Retinal pigment epithelial cell (primary cell): ENCODE measurements at regions not wholly inside any gene's neighbourhood (a gene's known extent, or its start where the extent isn't known, plus 50 kb on each side); places are given as distances from the start of the nearest gene placed in this dataset.

Experiments used
- DNase-seq: peaks from one replicate; pipeline ENCODE4 v3.0.0-alpha.2; 2010; ENCODE audit warnings: low read depth
- H3K4me3 ChIP-seq: 2 replicates; pipeline ENCODE4 v1.5.1; 2011; ENCODE audit warnings: mild to moderate bottlenecking, low read length, control low read depth, moderate library complexity
- TF ChIP-seq, protein P1 (sequence below): conservative IDR thresholded peaks from 2 replicates; pipeline ENCODE4 v1.5.1; 2011; ENCODE audit warnings: low read depth, low read length, control low read depth, inconsistent platforms

DNA sequence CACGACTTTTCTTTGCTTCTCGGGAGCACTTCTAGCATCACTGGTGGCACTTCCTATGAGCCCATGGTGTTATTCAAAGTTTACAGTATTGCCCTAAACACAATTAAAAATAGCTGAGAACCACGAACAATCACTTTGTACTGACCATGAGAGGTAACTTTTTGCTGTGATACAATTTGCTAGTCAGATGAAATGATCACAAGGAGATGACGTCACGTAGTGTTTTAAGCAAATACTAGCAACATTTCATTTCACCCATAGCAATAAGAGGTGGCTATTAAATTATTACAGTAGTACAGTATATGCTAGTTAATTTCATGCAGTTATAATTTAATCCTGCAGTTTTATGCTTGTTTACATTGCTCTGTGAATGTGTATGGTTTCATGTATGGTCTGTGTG lies 108.9 kb upstream of the DOK6 start:
- no peak overlapping the region for H3K4me3 ChIP-seq
- TF ChIP-seq, protein P1, sequence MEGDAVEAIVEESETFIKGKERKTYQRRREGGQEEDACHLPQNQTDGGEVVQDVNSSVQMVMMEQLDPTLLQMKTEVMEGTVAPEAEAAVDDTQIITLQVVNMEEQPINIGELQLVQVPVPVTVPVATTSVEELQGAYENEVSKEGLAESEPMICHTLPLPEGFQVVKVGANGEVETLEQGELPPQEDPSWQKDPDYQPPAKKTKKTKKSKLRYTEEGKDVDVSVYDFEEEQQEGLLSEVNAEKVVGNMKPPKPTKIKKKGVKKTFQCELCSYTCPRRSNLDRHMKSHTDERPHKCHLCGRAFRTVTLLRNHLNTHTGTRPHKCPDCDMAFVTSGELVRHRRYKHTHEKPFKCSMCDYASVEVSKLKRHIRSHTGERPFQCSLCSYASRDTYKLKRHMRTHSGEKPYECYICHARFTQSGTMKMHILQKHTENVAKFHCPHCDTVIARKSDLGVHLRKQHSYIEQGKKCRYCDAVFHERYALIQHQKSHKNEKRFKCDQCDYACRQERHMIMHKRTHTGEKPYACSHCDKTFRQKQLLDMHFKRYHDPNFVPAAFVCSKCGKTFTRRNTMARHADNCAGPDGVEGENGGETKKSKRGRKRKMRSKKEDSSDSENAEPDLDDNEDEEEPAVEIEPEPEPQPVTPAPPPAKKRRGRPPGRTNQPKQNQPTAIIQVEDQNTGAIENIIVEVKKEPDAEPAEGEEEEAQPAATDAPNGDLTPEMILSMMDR = no peak
- DNase-seq = no peak

DNA sequence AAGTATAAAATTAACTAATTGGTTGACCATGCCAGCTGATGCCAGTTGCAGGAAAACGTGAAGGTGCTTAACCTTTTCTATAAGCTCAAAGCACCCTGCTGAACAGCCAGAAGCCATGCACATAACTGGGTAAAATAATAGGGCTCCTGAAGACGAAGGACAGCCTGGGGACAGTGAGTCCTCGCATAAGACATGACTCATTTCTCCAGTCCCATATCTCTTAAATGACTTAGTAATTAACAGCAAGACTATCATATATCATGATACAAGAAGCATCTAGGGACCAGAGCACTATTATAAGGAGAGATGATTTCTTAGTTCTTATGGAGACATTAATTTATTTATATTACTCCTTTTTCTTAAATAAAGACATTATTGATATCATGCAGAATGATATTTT lies 100.5 kb upstream of the DOK6 start:
- TF ChIP-seq, protein P1 = no peak
- no peak for DNase-seq
- H3K4me3 ChIP-seq = no peak overlapping the region

DNA sequence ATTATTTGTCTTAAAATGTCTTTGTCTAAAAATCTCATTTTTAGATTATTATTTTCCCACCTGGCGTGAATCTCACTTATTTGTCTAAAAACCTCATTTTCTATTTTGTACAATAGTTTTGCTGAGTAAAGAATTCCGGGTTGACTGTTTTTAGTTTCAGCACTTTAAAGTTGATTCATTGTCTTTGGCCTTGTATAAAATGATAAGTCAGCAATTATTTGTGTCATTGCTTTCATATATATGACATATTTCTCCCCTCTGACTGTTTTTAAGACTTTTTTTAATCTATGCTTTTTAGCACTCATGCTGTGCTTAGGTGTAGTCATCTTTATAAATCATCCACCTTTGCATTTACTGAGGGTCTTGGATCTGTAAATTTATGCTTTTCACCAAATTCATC lies 92.1 kb upstream of the DOK6 start:
- TF ChIP-seq, protein P1 = no peak
- DNase-seq = no peak
- no peak overlapping the region for H3K4me3 ChIP-seq

DNA sequence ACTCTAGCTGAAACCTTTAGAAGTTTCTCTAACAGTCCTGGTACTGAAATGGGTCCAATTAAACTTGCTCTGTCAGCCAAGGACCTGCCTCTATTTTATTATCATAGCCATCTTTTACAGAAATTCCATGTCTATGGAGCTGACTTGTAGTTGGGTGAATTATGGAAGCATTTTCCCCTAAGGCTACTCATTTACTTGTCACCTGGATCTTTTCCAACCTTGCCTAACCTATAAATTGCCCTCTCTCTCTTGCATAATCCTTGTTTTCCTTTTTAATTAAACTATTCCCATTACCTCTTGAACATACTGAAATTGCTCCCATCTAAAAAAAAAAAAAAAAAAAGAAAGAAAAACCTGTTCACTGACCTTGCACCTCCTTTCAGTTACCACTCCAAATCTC lies 74.6 kb upstream of the DOK6 start:
- DNase-seq = no peak
- H3K4me3 ChIP-seq = no peak overlapping the region

DNA sequence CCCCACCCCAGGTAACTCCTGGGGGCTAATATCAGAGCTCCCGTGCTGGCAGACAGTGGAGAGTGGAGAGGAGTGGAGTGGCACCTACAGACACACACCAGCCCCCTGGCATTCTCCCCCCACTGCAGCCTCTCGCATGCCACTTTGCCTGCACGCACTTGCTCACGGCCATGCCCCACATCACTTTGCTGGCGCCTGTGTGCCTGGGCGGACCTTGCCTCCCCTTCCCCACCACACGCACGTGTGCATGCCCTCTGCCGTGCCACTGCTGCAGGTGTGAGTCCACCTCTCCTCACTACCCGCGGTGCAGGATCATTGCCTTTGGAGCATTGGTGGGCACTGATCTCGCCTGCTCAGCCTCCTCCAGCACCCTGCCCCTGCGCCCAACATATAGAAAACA lies 72.6 kb upstream of the DOK6 start:
- no peak for DNase-seq
- TF ChIP-seq, protein P1 = no peak
- no peak overlapping the region for H3K4me3 ChIP-seq

More for the DNA sequence above, 74.6 kb upstream of the DOK6 start:
- TF ChIP-seq, protein P1 = no peak

DNA sequence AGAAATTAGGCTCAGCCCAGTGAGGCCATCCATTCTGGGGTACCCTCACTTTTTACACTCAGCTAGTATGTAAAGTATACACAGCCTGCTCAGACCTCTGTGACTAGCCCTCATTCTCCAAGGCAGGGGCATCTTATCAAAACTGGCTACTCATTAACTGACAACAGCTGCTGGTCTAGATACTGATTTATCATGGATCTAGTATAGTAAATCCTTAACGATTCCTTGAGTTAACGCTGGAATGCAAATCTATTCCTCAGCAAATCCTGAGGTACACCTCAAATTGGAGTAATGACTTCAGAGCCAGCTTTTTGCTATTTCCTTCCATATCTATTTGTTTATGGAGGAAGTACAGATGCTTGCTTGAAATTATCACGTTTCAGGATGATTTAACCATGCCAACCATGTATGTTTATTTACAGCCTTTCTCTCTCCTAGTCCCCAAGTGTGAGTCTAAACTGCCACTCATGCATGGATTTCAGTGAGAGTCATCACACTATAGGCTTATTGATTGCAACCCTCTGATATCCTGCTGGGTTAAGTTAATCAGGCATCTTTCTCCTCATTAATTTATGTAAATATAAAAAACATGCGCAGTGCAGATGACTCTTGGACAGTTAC lies 70.2 kb upstream of the DOK6 start:
- no peak for DNase-seq
- no peak overlapping the region for H3K4me3 ChIP-seq
- TF ChIP-seq, protein P1 = no peak

DNA sequence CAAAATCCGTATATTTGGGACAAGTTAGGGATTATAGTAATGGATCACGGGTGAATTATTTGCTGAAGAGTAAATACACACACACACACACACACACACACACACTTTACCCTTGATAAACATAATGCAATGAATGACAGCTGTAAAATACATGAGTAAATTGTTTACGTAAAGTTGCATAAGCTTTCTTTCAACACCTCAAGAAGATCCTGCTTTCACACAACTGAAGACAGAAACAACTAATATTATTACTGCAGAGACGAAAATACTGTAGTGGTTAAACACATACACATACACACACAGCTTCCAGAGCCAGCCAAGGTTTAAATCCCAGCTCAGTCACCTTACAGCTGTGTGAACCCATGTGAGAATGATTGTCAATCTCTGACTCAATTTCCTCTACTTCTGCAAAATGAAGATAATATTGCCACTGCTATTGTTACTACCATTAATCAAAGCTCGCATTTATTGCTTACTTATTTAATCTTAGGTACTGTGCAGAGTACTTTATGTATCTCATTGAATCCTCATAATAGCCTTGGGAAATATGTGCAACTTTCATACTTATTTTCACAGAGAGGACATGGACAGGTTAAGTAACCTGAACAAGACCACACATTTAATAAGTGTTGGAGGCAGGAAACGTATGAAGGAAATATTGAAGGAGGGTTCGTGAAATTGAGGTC lies 50.6 kb upstream of the DOK6 start:
- H3K4me3 ChIP-seq = no peak overlapping the region
- DNase-seq = no peak
- TF ChIP-seq, protein P1 = no peak
